ENCODE measurements at regions not wholly inside any gene's neighbourhood (a gene's known extent, or its start where the extent isn't known, plus 50 kb on each side); places are given as distances from the start of the nearest gene placed in this dataset.

DNA sequence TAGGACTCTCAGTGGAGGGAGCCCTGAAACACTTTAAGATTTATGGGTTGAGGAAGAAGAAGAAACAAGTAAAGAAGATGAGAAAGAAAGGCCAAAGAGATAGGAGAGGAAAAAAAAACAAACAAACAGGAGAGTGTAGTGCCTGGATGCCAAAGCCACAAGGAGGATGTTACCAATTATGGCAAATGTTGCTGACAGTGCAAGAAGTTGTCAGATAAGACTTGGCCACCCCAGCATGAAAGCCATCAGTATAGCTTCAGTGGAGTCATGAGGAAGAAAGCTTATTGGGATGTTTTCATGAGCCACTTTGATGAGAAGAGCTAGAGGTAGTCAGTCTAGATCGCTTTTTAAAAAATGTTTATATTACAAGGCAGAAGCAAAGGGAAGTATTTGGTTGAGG is 380.2 kb upstream of the ADGRL4 start:
- TF ChIP-seq, protein P1, sequence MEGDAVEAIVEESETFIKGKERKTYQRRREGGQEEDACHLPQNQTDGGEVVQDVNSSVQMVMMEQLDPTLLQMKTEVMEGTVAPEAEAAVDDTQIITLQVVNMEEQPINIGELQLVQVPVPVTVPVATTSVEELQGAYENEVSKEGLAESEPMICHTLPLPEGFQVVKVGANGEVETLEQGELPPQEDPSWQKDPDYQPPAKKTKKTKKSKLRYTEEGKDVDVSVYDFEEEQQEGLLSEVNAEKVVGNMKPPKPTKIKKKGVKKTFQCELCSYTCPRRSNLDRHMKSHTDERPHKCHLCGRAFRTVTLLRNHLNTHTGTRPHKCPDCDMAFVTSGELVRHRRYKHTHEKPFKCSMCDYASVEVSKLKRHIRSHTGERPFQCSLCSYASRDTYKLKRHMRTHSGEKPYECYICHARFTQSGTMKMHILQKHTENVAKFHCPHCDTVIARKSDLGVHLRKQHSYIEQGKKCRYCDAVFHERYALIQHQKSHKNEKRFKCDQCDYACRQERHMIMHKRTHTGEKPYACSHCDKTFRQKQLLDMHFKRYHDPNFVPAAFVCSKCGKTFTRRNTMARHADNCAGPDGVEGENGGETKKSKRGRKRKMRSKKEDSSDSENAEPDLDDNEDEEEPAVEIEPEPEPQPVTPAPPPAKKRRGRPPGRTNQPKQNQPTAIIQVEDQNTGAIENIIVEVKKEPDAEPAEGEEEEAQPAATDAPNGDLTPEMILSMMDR (IDR thresholded peaks at IDR 0.05) = no peak
- no peak for TF ChIP-seq POLR2A (IDR thresholded peaks at IDR 0.05)

All from right lobe of liver (tissue), 4 donors.